NCI-H69 (cell line): ENCODE measurements at regions not wholly inside any gene's neighbourhood (a gene's known extent, or its start where the extent isn't known, plus 50 kb on each side); places are given as distances from the start of the nearest gene placed in this dataset.

Source experiments
- DNase-seq: peaks from one replicate; lab custom pipeline; 2025; lab: John Stamatoyannopoulos, UW

DNA sequence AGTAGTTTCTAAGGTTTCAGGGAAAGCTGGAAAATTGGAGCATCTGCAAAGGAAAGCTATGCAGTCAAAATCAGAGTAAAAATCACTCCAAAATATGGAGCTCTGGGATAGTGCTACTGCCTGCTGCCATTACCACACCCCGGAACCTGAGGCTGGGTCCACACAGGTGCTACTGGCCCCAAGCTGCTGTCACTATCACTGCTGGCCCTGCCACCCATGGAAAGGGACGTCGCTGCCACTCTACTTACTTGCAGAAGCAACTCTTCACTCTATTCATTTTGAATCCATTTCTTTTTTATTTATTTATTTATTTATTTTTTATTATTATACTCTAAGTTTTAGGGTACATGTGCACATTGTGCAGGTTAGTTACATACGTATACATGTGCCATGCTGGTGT lies 60.3 kb upstream of the RGS18 start:
- DNase-seq, result no peak

DNA sequence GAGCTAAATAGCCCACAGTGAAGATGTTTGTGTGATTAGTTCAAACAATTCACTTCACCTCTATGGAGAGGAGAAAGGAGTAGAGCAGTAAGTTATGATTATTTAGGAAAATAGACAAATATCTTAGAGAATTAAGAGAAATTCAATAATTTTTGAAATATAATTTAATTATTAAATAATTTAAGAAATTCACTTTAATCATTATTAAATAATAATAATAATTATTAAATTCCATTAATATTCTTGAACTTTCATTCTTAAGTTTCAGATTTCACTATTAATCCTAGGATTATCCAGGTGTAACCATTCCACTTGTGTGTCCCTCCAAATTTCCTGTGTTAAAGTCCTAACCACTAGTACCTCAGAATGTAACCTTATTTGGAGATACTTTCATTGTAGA lies 58.9 kb upstream of the RGS18 start:
- DNase-seq, result no peak

DNA sequence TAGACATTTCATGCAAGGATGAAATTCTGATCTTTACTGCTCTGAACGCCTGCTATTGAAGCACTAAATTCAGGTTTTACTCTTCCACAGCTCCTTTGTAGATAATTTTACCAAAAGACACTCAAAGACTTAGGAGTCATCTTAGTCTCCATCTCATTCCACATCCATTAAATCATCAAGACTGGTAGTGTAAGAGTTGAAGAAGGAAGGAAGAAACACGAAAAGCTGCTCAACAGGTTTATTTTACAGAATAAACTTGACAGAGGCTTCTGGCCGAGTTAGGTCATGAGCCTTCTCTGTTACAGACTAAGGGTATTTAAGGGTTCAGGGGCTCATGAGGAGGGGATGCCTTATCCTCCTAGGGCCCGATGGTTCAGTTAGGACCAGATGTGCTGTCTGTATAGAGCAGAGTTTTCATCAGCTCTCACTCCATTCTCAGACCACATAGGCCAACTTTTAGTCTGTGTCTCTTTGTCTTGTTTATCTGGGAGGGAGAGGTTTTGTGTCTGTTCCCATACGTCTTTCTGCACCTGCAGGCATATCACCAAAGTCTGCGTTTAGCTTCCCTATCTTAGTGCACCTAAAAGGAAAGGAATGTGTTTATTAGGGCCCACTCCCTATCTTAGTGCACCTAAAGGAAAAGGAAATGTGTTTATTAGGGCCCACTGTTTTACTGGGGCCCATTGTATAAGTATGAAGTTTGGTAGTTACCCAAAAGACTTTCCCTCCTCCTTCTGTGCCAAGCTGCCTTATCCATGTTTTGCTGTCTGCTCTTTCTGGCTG lies 57.4 kb upstream of the RGS18 start:
- no peak for DNase-seq

DNA sequence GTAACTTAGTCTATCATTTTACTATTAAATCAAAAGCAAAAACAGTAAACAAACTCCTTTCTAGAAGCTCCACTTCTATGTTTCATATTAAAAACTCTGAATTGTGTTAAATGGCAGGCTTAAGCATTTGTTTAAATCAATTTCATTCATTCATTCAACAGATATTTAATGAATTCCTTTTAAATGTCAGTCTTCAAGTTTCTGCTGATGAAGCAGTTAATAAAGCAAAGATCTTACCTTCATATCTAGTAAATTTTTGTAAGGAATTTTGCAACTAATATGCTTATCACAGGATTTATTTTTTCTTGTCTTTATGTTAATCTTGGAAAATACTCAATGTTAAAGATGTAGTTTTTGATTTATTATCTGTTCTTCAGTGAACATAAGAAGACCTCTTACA lies 54.1 kb upstream of the RGS18 start:
- DNase-seq, result no peak

DNA sequence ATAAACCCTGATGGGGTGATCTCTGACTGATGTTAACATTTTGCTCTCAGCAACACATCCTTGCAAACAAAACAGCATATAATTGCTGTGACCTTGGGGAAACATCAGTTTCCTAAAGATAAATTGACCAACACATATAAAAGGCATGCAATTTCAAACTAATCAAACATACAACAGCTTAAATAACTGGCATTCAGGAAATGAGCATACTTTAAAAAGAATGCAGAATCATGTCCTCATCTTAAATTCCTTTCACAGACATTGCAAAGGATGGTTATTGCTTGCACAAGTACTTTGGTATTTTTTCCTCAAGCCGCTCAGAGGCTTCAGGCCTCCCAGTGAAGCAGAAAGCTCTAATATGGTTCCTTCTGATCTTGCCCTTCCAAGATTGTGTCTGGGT lies 53.4 kb upstream of the RGS18 start:
- peak; percentile 33 for DNase-seq

DNA sequence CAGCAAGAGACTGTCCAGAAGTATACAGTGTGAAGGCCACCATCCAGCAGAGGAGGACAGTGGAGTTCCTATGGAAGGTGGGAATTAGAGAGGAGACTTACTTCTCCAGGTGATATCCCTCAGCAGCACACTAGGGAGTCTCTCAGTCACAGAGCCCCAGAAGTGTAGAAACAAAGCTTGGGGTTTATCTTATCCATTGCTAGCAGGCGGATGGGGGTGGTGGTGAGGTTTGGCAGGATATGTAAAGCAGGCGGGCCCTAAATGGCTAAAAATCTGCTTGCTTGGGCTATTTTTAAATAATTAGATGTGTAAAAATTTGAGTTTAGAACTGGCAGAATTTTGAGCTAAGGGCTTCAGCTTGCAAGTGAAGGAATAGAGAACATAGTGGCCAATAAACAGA lies 50.1 kb upstream of the RGS18 start:
- no peak for DNase-seq
